ENCODE measurements at regions not wholly inside any gene's neighbourhood (a gene's known extent, or its start where the extent isn't known, plus 50 kb on each side); places are given as distances from the start of the nearest gene placed in this dataset.

GRCh38 chr14:58829594-58829993 lies 191.8 kb downstream of the DACT1 start:
- TF ChIP-seq BRCA1 (IDR thresholded peaks at IDR 0.05; ENCODE audit: low read depth, low read length) (no peak), POU2F2 (IDR thresholded peaks at IDR 0.05; ENCODE audit: borderline replicate concordance, low read depth, low read length) (no peak), CTCF (IDR thresholded peaks at IDR 0.05 in 2 of 3, conservative IDR thresholded peaks at IDR 0.05 in 1 of 3; ENCODE audit: control insufficient read depth in 2 of 3, extremely low read depth in 1 of 3, insufficient read depth in 1 of 3, low read depth in 3 of 3, low read length in 3 of 3) (no peak), ZNF384 (IDR thresholded peaks at IDR 0.05; ENCODE audit: borderline replicate concordance, low read depth, low read length) (no peak), ZBTB4 (CRISPR knock-in tag; IDR thresholded peaks at IDR 0.05) (no peak), CEBPB (IDR thresholded peaks at IDR 0.05; ENCODE audit: borderline replicate concordance in 1 of 2, low read depth in 2 of 2, low read length in 2 of 2) (no peak), POLR2A (IDR thresholded peaks at IDR 0.05; ENCODE audit: low read depth, low read length) (no peak), ESRRA (IDR thresholded peaks at IDR 0.05; ENCODE audit: low read length) (no peak)

All from GM12878 (cell line).